MM.1S (cell line): ENCODE measurements at regions not wholly inside any gene's neighbourhood (a gene's known extent, or its start where the extent isn't known, plus 50 kb on each side); places are given as distances from the start of the nearest gene placed in this dataset.

Experiments used
- EZH2 ChIP-seq: fragments of 300-600 bp; sonication (generic); optimal IDR thresholded peaks from 2 replicates; pipeline ENCODE3; 2017; ENCODE audit warnings: low read depth, mild to moderate bottlenecking, antibody characterized with exemption, low read length, mixed read lengths
- EZH2phosphoT487 ChIP-seq: fragments of 300-600 bp; sonication (generic); IDR thresholded peaks from 2 replicates; pipeline ENCODE4 v1.6.1; 2018; ENCODE audit warnings: antibody characterized with exemption, low read length
- TF ChIP-seq, protein P1 (sequence below): fragments of 300-600 bp; sonication (generic); IDR thresholded peaks from 2 replicates; pipeline ENCODE4 v1.5.1; 2016; ENCODE audit warnings: antibody characterized with exemption, low read length, mixed read lengths

- TF ChIP-seq, protein P1, sequence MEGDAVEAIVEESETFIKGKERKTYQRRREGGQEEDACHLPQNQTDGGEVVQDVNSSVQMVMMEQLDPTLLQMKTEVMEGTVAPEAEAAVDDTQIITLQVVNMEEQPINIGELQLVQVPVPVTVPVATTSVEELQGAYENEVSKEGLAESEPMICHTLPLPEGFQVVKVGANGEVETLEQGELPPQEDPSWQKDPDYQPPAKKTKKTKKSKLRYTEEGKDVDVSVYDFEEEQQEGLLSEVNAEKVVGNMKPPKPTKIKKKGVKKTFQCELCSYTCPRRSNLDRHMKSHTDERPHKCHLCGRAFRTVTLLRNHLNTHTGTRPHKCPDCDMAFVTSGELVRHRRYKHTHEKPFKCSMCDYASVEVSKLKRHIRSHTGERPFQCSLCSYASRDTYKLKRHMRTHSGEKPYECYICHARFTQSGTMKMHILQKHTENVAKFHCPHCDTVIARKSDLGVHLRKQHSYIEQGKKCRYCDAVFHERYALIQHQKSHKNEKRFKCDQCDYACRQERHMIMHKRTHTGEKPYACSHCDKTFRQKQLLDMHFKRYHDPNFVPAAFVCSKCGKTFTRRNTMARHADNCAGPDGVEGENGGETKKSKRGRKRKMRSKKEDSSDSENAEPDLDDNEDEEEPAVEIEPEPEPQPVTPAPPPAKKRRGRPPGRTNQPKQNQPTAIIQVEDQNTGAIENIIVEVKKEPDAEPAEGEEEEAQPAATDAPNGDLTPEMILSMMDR, result no peak
- TF ChIP-seq EZH2phosphoT487, result no peak
- no peak for TF ChIP-seq EZH2
These were observed 192.7 kb upstream of the KCNJ16 start for GRCh38 chr17:69882281-69882680.
